Keratinocyte (primary cell): ENCODE measurements at regions not wholly inside any gene's neighbourhood (a gene's known extent, or its start where the extent isn't known, plus 50 kb on each side); places are given as distances from the start of the nearest gene placed in this dataset.

Source experiments
- EZH2 ChIP-seq: IDR thresholded peaks from one replicate; pipeline ENCODE4 v1.6.1; 2012; ENCODE audit warnings: inconsistent platforms, mild to moderate bottlenecking, low read length, moderate library complexity
- TF ChIP-seq, protein P1 (sequence below), 3 experiments: IDR thresholded peaks in 1 of 3; conservative IDR thresholded peaks in 1 of 3; optimal IDR thresholded peaks in 1 of 3; 2 replicates in 2 of 3; 3 replicates in 1 of 3; pipeline versions ENCODE3 to v1.5.1; 2011; ENCODE audit warnings: low read length in 3 of 3, mild to moderate bottlenecking in 3 of 3, moderate library complexity in 2 of 3, control low read depth in 1 of 3, inconsistent platforms in 1 of 3; ENCODE audit not compliant: insufficient read depth in 2 of 3; ENCODE audit errors: extremely low read depth in 1 of 3

DNA sequence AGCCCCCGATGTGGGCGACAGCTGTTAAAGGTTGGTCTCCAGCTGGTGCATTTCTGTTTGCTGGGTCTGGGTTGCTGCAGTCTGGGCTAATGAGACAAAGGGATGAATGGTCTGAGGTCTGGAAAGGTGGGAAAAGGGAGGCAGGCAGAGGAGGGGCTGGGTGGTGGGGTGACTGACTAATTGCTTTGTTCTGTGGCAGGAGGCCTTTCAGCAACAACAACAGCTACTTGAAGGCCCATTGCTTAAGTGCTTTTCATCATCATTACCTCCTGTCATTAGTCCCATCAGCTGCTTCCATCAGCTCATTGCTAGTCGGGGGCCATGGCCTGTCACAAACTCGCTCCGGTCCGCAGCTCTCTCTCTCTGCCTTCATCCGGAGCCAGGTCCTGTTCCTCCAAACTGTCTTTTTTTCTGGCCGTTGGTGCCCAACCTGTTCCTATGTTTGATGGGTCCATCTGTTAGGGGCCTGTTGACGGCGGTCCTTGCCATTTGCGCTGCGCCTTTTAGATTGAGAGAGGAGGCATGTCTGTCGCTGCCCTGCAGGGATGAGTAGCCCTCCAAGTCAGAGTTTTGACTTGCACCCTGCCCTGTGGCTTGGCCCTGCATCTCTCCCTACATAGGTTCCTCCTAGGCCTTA is 105.6 kb upstream of the PLXNA2 start:
- TF ChIP-seq, protein P1, sequence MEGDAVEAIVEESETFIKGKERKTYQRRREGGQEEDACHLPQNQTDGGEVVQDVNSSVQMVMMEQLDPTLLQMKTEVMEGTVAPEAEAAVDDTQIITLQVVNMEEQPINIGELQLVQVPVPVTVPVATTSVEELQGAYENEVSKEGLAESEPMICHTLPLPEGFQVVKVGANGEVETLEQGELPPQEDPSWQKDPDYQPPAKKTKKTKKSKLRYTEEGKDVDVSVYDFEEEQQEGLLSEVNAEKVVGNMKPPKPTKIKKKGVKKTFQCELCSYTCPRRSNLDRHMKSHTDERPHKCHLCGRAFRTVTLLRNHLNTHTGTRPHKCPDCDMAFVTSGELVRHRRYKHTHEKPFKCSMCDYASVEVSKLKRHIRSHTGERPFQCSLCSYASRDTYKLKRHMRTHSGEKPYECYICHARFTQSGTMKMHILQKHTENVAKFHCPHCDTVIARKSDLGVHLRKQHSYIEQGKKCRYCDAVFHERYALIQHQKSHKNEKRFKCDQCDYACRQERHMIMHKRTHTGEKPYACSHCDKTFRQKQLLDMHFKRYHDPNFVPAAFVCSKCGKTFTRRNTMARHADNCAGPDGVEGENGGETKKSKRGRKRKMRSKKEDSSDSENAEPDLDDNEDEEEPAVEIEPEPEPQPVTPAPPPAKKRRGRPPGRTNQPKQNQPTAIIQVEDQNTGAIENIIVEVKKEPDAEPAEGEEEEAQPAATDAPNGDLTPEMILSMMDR (optimal IDR thresholded peaks at IDR 0.05 in 1 of 3, IDR thresholded peaks at IDR 0.05 in 1 of 3, conservative IDR thresholded peaks at IDR 0.05 in 1 of 3; ENCODE audit: extremely low read depth in 1 of 3, insufficient read depth in 2 of 3, low read length in 3 of 3), result no peak
- no peak for TF ChIP-seq EZH2
